DND-41 (cell line): ENCODE measurements at regions not wholly inside any gene's neighbourhood (a gene's known extent, or its start where the extent isn't known, plus 50 kb on each side); places are given as distances from the start of the nearest gene placed in this dataset.

ENCODE experiments used
- ATAC-seq: fragments of 200-7000 bp; cut with Tn5 transposase; 3 replicates; pipeline ENCODE4 v1.9.1; 2021; ENCODE audit warnings: low read depth; ENCODE audit not compliant: insufficient read depth
- DNase-seq: peaks from one replicate; pipeline ENCODE4 v3.0.0-alpha.2; 2020
- H2AFZ ChIP-seq: 2 replicates; pipeline ENCODE4 v1.6.0; 2012; ENCODE audit warnings: low read depth, low read length
- H3K27ac ChIP-seq: 2 replicates; pipeline ENCODE4 v1.5.1; 2012; ENCODE audit warnings: low read length, inconsistent platforms
- H3K27me3 ChIP-seq: fragments of 200-600 bp; sonication (generic); 2 replicates; pipeline ENCODE4 v1.6.0; 2012; ENCODE audit warnings: low read length, mild to moderate bottlenecking, inconsistent platforms; ENCODE audit not compliant: insufficient read depth, poor library complexity
- H3K36me3 ChIP-seq: 2 replicates; pipeline ENCODE4 v1.5.1; 2012; ENCODE audit warnings: low read length, inconsistent platforms; ENCODE audit not compliant: insufficient read depth
- H3K4me1 ChIP-seq: 2 replicates; pipeline ENCODE4 v1.5.1; 2012; ENCODE audit warnings: mild to moderate bottlenecking, low read length; ENCODE audit not compliant: insufficient read depth
- H3K4me2 ChIP-seq: 2 replicates; pipeline ENCODE4 v1.6.0; 2012; ENCODE audit warnings: mild to moderate bottlenecking, moderate library complexity, low read length, inconsistent platforms; ENCODE audit not compliant: insufficient read depth
- H3K4me3 ChIP-seq, 2 experiments: fragments of 200-600 bp in 1 of 2; shearing (Covaris generic) in 1 of 2; 2 replicates each; pipeline ENCODE4 v1.5.1; 2012 to 2016; ENCODE audit warnings: inconsistent platforms in 2 of 2, low read length in 2 of 2, mild to moderate bottlenecking in 2 of 2, low read depth in 1 of 2, moderate library complexity in 1 of 2
- H3K79me2 ChIP-seq: 2 replicates; pipeline ENCODE4 v1.6.0; 2012; ENCODE audit warnings: low read length, inconsistent platforms; ENCODE audit not compliant: insufficient read depth
- H3K9ac ChIP-seq: 2 replicates; pipeline ENCODE4 v1.6.0; 2012; ENCODE audit warnings: low read depth, mild to moderate bottlenecking, inconsistent platforms, low read length, moderate library complexity
- H3K9me3 ChIP-seq: 2 replicates; pipeline ENCODE4 v1.5.1; 2012; ENCODE audit warnings: low read length, moderate library complexity, mild to moderate bottlenecking, inconsistent platforms; ENCODE audit not compliant: insufficient read depth, severe bottlenecking
- H4K20me1 ChIP-seq: 2 replicates; pipeline ENCODE4 v1.6.0; 2012; ENCODE audit warnings: low read length; ENCODE audit not compliant: insufficient read depth
- EZH2 ChIP-seq: IDR thresholded peaks from 3 replicates; pipeline ENCODE4 v1.6.1; 2012; ENCODE audit warnings: borderline replicate concordance, low read depth, mild to moderate bottlenecking, moderate library complexity, low read length, inconsistent platforms; ENCODE audit not compliant: severe bottlenecking
- TF ChIP-seq, protein P1 (sequence below): IDR thresholded peaks from 2 replicates; pipeline ENCODE4 v1.5.1; 2012; ENCODE audit warnings: borderline replicate concordance, low read length, moderate library complexity, mild to moderate bottlenecking; ENCODE audit not compliant: poor library complexity, severe bottlenecking; ENCODE audit errors: extremely low read depth

DNA sequence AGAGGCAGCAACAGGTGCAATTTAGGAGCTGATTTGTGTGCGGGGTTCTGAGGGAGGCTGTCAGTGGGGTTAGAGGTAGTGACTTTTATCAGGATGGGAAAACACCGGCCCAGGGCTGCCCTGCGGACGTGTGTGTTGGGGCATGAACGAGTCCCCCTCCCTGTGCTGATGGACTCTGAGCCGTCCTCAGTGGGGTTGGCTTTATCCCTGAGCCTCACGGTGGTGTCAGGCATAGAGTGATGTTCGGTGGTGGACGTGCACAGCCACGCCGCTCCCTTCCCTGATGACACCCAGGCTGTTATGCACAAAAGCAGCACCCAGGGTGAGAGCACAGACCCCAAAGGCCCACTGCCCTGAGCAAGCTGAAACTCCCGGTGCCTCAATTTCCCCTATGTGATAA lies 809.1 kb downstream of the BRD1 start:
- TF ChIP-seq, protein P1, sequence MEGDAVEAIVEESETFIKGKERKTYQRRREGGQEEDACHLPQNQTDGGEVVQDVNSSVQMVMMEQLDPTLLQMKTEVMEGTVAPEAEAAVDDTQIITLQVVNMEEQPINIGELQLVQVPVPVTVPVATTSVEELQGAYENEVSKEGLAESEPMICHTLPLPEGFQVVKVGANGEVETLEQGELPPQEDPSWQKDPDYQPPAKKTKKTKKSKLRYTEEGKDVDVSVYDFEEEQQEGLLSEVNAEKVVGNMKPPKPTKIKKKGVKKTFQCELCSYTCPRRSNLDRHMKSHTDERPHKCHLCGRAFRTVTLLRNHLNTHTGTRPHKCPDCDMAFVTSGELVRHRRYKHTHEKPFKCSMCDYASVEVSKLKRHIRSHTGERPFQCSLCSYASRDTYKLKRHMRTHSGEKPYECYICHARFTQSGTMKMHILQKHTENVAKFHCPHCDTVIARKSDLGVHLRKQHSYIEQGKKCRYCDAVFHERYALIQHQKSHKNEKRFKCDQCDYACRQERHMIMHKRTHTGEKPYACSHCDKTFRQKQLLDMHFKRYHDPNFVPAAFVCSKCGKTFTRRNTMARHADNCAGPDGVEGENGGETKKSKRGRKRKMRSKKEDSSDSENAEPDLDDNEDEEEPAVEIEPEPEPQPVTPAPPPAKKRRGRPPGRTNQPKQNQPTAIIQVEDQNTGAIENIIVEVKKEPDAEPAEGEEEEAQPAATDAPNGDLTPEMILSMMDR: no peak
- no peak for TF ChIP-seq EZH2
- H3K36me3 ChIP-seq: no peaks in the 10 kb centered on the region

DNA sequence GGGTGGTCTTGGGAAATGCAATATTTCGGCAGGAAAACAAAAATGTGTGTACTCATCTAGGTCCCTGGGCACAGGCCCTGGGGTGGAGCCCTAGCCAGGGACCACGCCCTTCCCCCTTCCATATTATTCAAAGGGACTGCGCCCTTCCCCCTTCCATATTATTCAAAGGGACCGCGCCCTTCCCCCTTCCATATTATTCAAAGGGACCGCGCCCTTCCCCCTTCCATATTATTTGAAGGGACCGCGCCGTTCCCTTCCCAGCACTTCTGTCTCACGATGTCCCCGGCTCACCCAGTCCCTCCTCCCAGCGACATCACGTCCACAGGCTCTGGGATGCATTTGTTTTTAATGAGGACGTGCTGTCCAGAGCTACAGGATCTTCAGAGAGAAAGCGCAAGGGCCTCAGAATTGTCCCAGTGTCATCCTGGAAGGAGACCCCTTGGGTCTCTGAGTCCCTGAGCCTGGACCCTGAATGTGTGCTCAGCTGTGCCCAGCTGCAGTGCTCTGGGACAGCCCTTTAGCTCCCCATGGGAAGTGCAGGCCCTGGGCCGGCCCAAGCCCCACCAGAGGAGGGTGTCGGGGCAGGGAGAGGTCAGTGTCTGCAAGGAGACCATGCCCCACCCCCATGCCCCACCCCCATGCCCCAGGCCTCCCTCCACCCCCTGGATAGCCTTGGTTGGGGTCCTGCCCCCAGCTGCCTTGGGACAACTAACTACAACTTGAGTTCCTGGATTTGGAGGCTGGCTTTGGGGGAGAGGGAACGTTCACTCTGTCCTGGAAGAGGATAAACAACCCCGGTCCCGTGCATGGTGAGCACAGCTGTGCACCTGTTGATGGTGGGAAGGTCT lies 810.0 kb downstream of the BRD1 start:
- no peak for TF ChIP-seq EZH2
- TF ChIP-seq, protein P1: no peak
- H3K9me3 ChIP-seq: no peaks in the 10 kb centered on the region
- peaks cover 6% of the 10 kb centered on the region for H3K27me3 ChIP-seq
- H3K9ac ChIP-seq: no peak overlapping the region
- no peaks in the 10 kb centered on the region for H3K36me3 ChIP-seq
- ATAC-seq: no peak
- H3K4me1 ChIP-seq: no peaks in the 10 kb centered on the region
- H2AFZ ChIP-seq: no peak overlapping the region
- no peak overlapping the region for H3K27ac ChIP-seq
- DNase-seq: no peak
- no peak overlapping the region for H3K4me2 ChIP-seq
- H3K79me2 ChIP-seq: no peaks in the 10 kb centered on the region
- H3K4me3 ChIP-seq: no peak overlapping the region
- H4K20me1 ChIP-seq: 0 out of 2 replicates have a peak, but pooled peaks cover 4% of the 10 kb centered on the region

More for the DNA sequence above, 809.1 kb downstream of the BRD1 start:
- no peaks in the 10 kb centered on the region for H3K9me3 ChIP-seq
- H4K20me1 ChIP-seq: 0 out of 2 replicates have a peak, but pooled peaks cover 4% of the 10 kb centered on the region
- no peak overlapping the region for H3K4me3 ChIP-seq
- H2AFZ ChIP-seq: no peak overlapping the region
- peaks cover 6% of the 10 kb centered on the region for H3K27me3 ChIP-seq
- ATAC-seq (no peak), DNase-seq (no peak)
- no peaks in the 10 kb centered on the region for H3K4me1 ChIP-seq
- H3K9ac ChIP-seq: no peak overlapping the region
- no peak overlapping the region for H3K4me2 ChIP-seq
- no peaks in the 10 kb centered on the region for H3K79me2 ChIP-seq
- no peak overlapping the region for H3K27ac ChIP-seq

- no peak overlapping the region for H2AFZ ChIP-seq
- peaks cover 8% of the 10 kb centered on the region for H3K27me3 ChIP-seq
- 0 out of 2 replicates have a peak, but pooled peaks cover 4% of the 10 kb centered on the region for H4K20me1 ChIP-seq
- no peak overlapping the region for H3K9ac ChIP-seq
- H3K4me1 ChIP-seq: no peaks in the 10 kb centered on the region
- TF ChIP-seq, protein P1: no peak
- TF ChIP-seq EZH2: no peak
- no peak for DNase-seq
- no peaks in the 10 kb centered on the region for H3K36me3 ChIP-seq
- H3K79me2 ChIP-seq: no peaks in the 10 kb centered on the region
- no peak for ATAC-seq
- no peak overlapping the region for H3K4me2 ChIP-seq
- no peaks in the 10 kb centered on the region for H3K9me3 ChIP-seq
- H3K4me3 ChIP-seq: no peak overlapping the region
- no peak overlapping the region for H3K27ac ChIP-seq
These were observed 810.7 kb downstream of the BRD1 start for GRCh38 chr22:49016909-49017481.
